Astrocyte (in vitro differentiated cells and primary cell): ENCODE measurements at regions not wholly inside any gene's neighbourhood (a gene's known extent, or its start where the extent isn't known, plus 50 kb on each side); places are given as distances from the start of the nearest gene placed in this dataset.

Experiments used
- DNase-seq: peaks from one replicate; pipeline ENCODE4 v3.0.0-alpha.2; 2010; ENCODE audit warnings: low read depth
- FAIRE-seq: peaks from 2 replicates; lab custom pipeline; 2011; peaks lifted over from hg19 to GRCh38; lab: Jason Lieb, UNC
- H2AFZ ChIP-seq: 2 replicates; pipeline ENCODE4 v1.6.0; 2012; ENCODE audit warnings: low read depth, low read length, inconsistent platforms
- H3K27ac ChIP-seq: 2 replicates; pipeline ENCODE4 v1.5.1; 2011; ENCODE audit warnings: low read depth, low read length, inconsistent platforms
- H3K27me3 ChIP-seq: 2 replicates; pipeline ENCODE4 v1.6.0; 2011; ENCODE audit warnings: low read length, inconsistent platforms; ENCODE audit not compliant: insufficient read depth
- H3K36me3 ChIP-seq: 2 replicates; pipeline ENCODE4 v1.5.1; 2011; ENCODE audit warnings: low read length, inconsistent platforms; ENCODE audit not compliant: insufficient read depth
- H3K4me1 ChIP-seq: 2 replicates; pipeline ENCODE4 v1.5.1; 2011; ENCODE audit warnings: low read length, inconsistent platforms; ENCODE audit not compliant: insufficient read depth
- H3K4me2 ChIP-seq: 2 replicates; pipeline ENCODE4 v1.6.0; 2012; ENCODE audit warnings: low read length, inconsistent platforms
- H3K4me3 ChIP-seq: 2 replicates; pipeline ENCODE4 v1.5.1; 2011; ENCODE audit warnings: low read depth, mild to moderate bottlenecking, low read length, inconsistent platforms; ENCODE audit not compliant: insufficient read depth
- H3K79me2 ChIP-seq: 2 replicates; pipeline ENCODE4 v1.6.0; 2012; ENCODE audit warnings: mild to moderate bottlenecking, low read length, inconsistent platforms; ENCODE audit not compliant: insufficient read depth
- H3K9ac ChIP-seq: 2 replicates; pipeline ENCODE4 v1.6.0; 2012; ENCODE audit warnings: mild to moderate bottlenecking, low read length, inconsistent platforms
- H3K9me3 ChIP-seq: 2 replicates; pipeline ENCODE4 v1.5.1; 2012; ENCODE audit warnings: low read depth, mild to moderate bottlenecking, low read length, inconsistent platforms; ENCODE audit not compliant: insufficient read depth
- H4K20me1 ChIP-seq: 2 replicates; pipeline ENCODE4 v1.6.0; 2012; ENCODE audit warnings: low read length, inconsistent platforms; ENCODE audit not compliant: insufficient read depth
- H3K27ac Mint-ChIP-seq: one replicate; pipeline ENCODE4 v1.8.0; 2021; ENCODE audit warnings: mild to moderate bottlenecking, mixed read lengths; ENCODE audit not compliant: unreplicated experiment
- H3K27me3 Mint-ChIP-seq: one replicate; pipeline ENCODE4 v1.8.0; 2021; ENCODE audit warnings: low read depth, mixed read lengths; ENCODE audit not compliant: unreplicated experiment
- H3K36me3 Mint-ChIP-seq: one replicate; pipeline ENCODE4 v1.8.0; 2021; ENCODE audit warnings: low read depth, mixed read lengths; ENCODE audit not compliant: unreplicated experiment
- H3K4me1 Mint-ChIP-seq: one replicate; pipeline ENCODE4 v1.8.0; 2021; ENCODE audit warnings: low read depth, mixed read lengths; ENCODE audit not compliant: unreplicated experiment
- H3K4me3 Mint-ChIP-seq: one replicate; pipeline ENCODE4 v1.8.0; 2021; ENCODE audit warnings: mild to moderate bottlenecking, moderate library complexity, mixed read lengths; ENCODE audit not compliant: unreplicated experiment
- H3K9me3 Mint-ChIP-seq: one replicate; pipeline ENCODE4 v1.8.0; 2021; ENCODE audit warnings: mild to moderate bottlenecking, mixed read lengths; ENCODE audit not compliant: unreplicated experiment
- EZH2 ChIP-seq: IDR thresholded peaks from 2 replicates; pipeline ENCODE4 v1.6.1; 2012; ENCODE audit warnings: mild to moderate bottlenecking, low read length, inconsistent platforms; ENCODE audit not compliant: insufficient read depth
- TF ChIP-seq, protein P1 (sequence below): IDR thresholded peaks from 2 replicates; pipeline ENCODE4 v1.5.1; 2011; ENCODE audit warnings: low read depth, mild to moderate bottlenecking, inconsistent platforms, low read length, moderate library complexity; ENCODE audit not compliant: insufficient read depth

DNA sequence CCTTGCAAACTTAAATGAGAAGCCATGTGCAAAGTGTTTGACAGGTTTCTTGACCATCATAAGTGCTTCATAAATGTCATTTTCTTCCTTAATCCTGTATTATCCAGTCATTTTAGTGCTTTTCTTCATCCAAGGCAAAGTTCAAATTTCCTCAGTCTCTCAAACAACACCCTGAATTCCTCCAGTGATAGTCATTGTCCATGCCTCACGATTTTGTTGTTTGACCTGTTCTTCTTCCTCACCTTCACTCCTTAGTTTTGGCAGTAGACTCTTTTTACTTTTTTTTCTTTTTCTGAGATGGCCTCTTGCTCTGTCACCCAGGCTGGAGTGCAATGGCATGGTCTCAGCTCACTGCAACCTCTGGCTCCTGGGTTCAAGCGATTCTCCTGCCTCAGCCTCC is 1257.3 kb downstream of the FAM181B start:
- Histone ChIP-seq H3K9me3 (no peaks in the 10 kb centered on the region), H2AFZ (no peak overlapping the region), H3K9ac (no peak overlapping the region), H3K4me2 (no peak overlapping the region), H3K79me2 (no peaks in the 10 kb centered on the region), H3K4me1 (no peaks in the 10 kb centered on the region), H3K36me3 (no peaks in the 10 kb centered on the region), H3K27me3 (no peaks in the 10 kb centered on the region), H3K4me3 (no peak overlapping the region), H3K27ac (no peak overlapping the region), H4K20me1 (no peaks in the 10 kb centered on the region)
- Mint-ChIP-seq H3K27me3 (no peaks in the 10 kb centered on the region), H3K27ac (no peak overlapping the region), H3K36me3 (no peaks in the 10 kb centered on the region), H3K9me3 (no peaks in the 10 kb centered on the region), H3K4me1 (no peaks in the 10 kb centered on the region), H3K4me3 (no peak overlapping the region)
- DNase-seq: no peak
- no peak for FAIRE-seq
- TF ChIP-seq EZH2: no peak
- TF ChIP-seq, protein P1, sequence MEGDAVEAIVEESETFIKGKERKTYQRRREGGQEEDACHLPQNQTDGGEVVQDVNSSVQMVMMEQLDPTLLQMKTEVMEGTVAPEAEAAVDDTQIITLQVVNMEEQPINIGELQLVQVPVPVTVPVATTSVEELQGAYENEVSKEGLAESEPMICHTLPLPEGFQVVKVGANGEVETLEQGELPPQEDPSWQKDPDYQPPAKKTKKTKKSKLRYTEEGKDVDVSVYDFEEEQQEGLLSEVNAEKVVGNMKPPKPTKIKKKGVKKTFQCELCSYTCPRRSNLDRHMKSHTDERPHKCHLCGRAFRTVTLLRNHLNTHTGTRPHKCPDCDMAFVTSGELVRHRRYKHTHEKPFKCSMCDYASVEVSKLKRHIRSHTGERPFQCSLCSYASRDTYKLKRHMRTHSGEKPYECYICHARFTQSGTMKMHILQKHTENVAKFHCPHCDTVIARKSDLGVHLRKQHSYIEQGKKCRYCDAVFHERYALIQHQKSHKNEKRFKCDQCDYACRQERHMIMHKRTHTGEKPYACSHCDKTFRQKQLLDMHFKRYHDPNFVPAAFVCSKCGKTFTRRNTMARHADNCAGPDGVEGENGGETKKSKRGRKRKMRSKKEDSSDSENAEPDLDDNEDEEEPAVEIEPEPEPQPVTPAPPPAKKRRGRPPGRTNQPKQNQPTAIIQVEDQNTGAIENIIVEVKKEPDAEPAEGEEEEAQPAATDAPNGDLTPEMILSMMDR: no peak

DNA sequence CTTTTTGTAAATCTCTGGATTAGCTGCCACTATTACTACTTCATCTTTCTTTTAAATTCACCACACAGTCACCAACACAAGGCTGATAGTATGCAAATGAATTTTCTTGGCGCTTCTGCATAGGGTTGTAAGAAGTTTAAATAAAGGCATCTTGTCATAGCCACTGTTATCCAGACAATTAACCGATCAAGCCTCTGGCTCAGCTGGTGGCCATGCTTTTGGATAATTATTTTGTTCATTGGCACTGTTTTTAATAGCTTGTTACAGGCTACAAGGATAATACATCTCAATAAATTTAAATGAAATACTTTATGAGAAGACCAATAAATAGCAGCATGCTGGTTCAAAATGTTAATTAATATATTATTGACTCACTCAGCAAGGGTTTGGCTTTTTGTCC is 1261.0 kb downstream of the FAM181B start:
- H3K36me3 ChIP-seq: no peaks in the 10 kb centered on the region
- Mint-ChIP-seq H3K4me3 (no peak overlapping the region), H3K4me1 (no peaks in the 10 kb centered on the region), H3K9me3 (peaks cover 2% of the 10 kb centered on the region), H3K36me3 (no peaks in the 10 kb centered on the region), H3K27ac (no peak overlapping the region), H3K27me3 (peaks cover 3% of the 10 kb centered on the region)
- H2AFZ ChIP-seq: no peak overlapping the region
- no peak overlapping the region for H3K9ac ChIP-seq
- TF ChIP-seq, protein P1: no peak
- no peak for TF ChIP-seq EZH2
- no peaks in the 10 kb centered on the region for H3K4me1 ChIP-seq
- no peaks in the 10 kb centered on the region for H3K9me3 ChIP-seq
- H3K27ac ChIP-seq: no peak overlapping the region
- no peaks in the 10 kb centered on the region for H3K27me3 ChIP-seq
- FAIRE-seq (no peak), DNase-seq (no peak)
- H3K79me2 ChIP-seq: no peaks in the 10 kb centered on the region
- no peak overlapping the region for H3K4me2 ChIP-seq
- no peaks in the 10 kb centered on the region for H4K20me1 ChIP-seq
- no peak overlapping the region for H3K4me3 ChIP-seq

DNA sequence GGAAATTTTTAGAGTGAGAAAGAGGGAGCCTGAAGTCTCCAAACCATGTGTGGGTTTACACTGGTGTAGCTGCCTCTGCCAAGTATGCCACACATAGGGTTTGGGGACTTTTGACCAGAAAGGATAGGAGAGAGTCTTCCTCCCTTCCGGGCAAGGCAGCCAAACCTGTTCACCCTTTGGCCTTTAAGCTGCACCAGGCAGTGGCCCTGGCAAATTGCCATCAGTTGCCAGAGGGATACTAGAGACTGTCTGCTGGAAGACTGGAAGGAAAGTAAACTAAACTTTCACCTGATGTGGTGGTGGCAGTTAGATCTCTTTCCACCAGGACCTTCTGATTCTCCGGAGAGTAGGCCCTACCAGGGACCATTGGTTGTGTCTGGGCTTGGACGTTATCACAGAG is 1263.2 kb downstream of the FAM181B start:
- Mint-ChIP-seq H3K4me1 (no peaks in the 10 kb centered on the region), H3K4me3 (no peak overlapping the region), H3K9me3 (peaks cover 2% of the 10 kb centered on the region), H3K27ac (no peak overlapping the region), H3K36me3 (no peaks in the 10 kb centered on the region), H3K27me3 (peaks cover 3% of the 10 kb centered on the region)
- TF ChIP-seq EZH2: no peak
- TF ChIP-seq, protein P1: no peak
- Histone ChIP-seq H3K36me3 (no peaks in the 10 kb centered on the region), H3K9ac (no peak overlapping the region), H3K4me1 (no peaks in the 10 kb centered on the region), H3K27ac (no peak overlapping the region), H4K20me1 (no peaks in the 10 kb centered on the region), H3K4me3 (no peak overlapping the region), H3K27me3 (no peaks in the 10 kb centered on the region), H3K79me2 (no peaks in the 10 kb centered on the region), H2AFZ (no peak overlapping the region), H3K4me2 (no peak overlapping the region), H3K9me3 (no peaks in the 10 kb centered on the region)
- DNase-seq (no peak), FAIRE-seq (no peak)
